ENCODE measurements at regions not wholly inside any gene's neighbourhood (a gene's known extent, or its start where the extent isn't known, plus 50 kb on each side); places are given as distances from the start of the nearest gene placed in this dataset.

GRCh38 chr10:62453274-62453673 lies 79.1 kb downstream of the ZNF365 start:
- DNase-seq, result no peak

GRCh38 chr10:62454687-62455397 lies 80.7 kb downstream of the ZNF365 start:
- no peak for DNase-seq

DNA sequence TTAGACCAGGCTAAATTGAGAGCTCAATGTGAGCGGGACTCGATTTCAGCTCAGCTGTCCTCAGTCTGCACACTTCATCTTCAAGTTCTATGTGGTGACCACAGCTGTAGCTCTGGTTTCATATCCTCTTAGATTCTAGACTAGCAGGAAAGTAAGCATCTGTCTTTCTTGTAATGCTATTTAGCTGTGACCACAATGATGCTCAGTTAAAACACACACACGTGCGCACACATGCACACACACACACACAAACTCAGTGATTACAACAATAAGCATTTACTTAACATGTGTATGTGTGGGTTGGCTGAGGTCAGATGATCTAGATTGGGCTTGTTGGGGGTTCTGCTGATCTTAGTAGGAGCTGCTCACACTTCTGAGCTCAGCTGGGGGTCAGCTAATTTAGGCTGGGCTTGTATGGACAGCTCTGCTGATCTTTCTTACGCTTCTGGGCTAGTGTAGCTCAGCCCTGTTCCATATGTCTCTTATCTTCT lies 82.5 kb downstream of the ZNF365 start:
- DNase-seq, result no peak

DNA sequence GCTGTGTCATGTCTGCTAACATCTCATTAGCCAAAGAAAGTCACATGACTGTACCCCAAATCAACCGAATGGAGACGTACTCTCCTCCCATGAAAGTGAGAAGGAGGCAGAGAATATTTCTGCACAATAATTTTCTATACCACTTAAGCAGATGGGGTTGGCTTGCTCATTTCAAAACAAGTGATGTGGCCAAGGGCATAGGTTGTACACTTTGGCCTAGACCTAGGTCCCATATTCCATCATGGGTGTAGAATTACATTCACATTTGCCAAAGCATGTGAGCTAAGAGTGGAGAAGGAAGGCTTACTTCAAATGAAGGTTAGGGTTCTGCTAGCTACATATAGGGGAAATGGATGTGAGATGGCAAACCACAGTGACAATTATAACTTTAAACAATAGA lies 83.0 kb downstream of the ZNF365 start:
- DNase-seq, result no peak

DNA sequence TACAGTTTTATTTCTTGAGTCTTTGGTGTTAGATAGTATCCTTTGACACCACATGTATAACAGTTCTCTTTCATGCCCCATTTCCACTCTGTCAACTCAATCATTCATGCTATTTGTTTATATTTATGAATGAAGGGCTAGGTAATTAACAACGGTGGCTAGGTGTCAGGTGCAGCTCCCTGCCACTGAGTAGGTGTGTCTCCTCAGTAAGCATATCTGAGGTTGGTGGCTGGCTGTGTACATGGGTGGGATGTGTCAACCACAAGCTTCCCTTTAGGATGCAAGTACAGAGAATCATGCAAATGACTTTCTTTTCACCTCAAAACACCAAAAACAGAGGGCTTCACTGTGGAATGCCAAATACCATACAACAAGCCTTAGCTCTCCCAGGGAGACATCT lies 83.4 kb downstream of the ZNF365 start:
- no peak for DNase-seq

DNA sequence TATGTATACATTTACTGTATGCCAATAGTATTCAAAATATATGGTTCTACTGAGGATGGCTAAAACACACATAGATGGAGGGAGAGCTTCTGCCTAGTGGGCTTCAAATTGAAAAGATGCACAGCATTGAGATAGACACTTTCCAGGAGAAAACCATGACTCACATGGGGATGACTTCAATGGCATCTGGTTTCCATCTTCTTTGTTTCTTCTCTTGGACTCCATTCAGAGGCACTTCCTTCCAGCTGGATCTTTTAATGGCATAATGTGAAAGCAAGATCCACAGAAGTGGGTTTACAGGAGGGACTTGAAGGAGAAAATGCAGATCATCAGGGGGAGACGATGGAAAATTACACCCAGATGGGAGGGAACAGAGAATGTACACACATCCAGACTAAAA lies 84.9 kb downstream of the ZNF365 start:
- DNase-seq, result no peak

- DNase-seq, result no peak
These were observed 85.3 kb downstream of the ZNF365 start for GRCh38 chr10:62459500-62459899.

DNA sequence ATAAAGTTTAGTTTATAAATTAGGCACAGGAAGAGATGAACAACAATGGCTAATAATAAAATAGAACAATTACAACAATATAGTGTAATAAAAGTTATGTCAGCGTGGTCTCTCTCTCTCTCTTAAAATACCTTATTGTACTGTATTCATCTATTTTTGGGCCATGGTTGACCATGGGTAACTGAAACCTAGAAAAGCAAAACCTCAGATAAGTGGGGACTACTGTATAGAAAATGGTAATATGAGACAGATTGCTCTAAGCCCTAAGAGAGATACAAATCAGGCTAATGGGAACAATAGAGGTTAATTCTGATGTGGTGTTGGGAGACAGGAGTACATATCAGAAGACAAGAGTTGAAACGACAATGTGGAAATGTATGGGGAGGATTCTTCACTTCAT lies 86.2 kb downstream of the ZNF365 start:
- DNase-seq, result no peak

DNA sequence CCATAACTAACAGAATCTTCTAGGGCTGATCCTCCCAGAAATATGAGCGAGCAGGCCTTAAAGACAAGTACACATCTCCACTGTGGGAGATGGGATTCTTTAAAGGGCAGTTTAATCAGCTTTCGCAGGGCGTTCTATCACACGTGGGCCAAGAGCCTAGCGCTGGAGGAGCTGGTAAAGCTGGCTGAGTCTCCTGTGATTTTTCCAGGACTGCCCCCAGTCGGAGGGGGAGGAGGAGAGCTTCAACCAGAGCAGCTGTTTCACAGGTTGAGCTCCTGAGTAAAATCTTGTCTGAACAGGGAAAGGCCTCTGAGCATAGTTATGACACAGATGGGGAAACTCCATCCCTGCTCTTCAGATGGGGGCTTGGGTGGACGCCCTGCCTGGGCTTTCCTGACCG lies 87.0 kb downstream of the ZNF365 start:
- no peak for DNase-seq

GRCh38 chr10:62462461-62462860 lies 88.3 kb downstream of the ZNF365 start:
- no peak for DNase-seq

- no peak for DNase-seq
These were observed 89.2 kb downstream of the ZNF365 start for GRCh38 chr10:62463364-62463763.

DNA sequence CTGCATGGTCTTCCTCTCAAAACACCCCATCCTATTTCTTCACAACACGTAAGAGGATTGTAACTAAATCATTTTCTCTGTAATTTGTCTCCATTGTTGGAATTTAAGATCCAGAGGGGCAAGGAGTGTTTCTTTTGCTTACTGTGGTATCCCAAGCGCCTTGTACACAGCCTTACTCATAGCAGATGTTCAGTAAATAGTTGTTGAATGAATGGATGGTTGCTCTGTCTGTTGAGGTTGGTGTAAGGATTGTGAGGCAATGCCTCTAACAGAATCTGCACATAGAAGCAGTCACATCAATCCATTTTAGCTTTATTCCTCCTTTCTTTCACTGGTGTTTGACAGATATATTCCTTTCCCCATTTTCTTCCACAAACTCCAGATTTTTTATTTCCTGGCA lies 90.1 kb downstream of the ZNF365 start:
- no peak for DNase-seq

- DNase-seq, result no peak
These were observed 92.4 kb downstream of the ZNF365 start for GRCh38 chr10:62466590-62466989.

GRCh38 chr10:62467527-62467926 lies 93.4 kb downstream of the ZNF365 start:
- no peak for DNase-seq

DNA sequence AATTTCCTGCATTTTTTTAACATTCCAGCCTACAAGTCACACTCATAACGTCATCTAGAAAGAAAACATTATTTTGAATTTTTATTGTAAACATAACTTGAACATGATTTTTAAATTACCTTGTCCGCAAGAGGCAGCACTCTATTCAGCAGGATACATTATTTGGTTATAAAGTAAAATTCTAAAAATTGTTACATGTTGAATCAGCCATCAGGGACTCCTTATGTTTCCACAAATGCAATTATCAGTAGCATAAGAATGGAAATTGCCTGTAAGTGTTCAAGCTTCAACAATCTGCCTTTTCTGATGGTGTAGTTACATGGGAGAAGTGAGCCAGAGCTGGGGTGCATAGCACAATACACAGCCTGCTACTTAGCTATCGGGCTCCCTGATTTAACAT lies 97.5 kb downstream of the ZNF365 start:
- no peak for DNase-seq

- no peak for DNase-seq
These were observed 99.1 kb downstream of the ZNF365 start for GRCh38 chr10:62473241-62473640.

- no peak for DNase-seq
These were observed 101.4 kb downstream of the ZNF365 start for GRCh38 chr10:62475551-62475950.

DNA sequence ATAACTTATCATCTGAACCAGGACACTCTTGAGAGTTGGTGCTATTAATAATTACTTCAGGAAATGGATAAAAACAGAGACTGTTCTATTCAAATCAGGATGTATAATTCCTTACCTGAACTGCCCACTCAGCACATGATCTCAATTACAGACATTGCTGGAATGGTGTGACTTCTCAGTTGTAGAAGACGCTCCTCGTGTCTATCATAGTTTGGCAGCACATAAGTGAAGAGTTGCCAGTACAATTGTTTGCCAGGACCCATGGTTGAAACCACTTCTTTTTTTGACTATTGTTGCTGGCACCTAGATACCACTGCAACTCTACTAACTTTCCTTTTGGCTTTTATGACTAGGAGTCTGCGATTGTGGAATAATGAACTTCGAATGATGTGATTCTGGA lies 105.4 kb downstream of the ZNF365 start:
- DNase-seq, result no peak

- DNase-seq, result no peak
These were observed 106.0 kb downstream of the ZNF365 start for GRCh38 chr10:62480196-62480595.

GRCh38 chr10:62482581-62482980 lies 108.4 kb downstream of the ZNF365 start:
- no peak for DNase-seq

- no peak for DNase-seq
These were observed 117.4 kb downstream of the ZNF365 start for GRCh38 chr10:62491597-62491996.

DNA sequence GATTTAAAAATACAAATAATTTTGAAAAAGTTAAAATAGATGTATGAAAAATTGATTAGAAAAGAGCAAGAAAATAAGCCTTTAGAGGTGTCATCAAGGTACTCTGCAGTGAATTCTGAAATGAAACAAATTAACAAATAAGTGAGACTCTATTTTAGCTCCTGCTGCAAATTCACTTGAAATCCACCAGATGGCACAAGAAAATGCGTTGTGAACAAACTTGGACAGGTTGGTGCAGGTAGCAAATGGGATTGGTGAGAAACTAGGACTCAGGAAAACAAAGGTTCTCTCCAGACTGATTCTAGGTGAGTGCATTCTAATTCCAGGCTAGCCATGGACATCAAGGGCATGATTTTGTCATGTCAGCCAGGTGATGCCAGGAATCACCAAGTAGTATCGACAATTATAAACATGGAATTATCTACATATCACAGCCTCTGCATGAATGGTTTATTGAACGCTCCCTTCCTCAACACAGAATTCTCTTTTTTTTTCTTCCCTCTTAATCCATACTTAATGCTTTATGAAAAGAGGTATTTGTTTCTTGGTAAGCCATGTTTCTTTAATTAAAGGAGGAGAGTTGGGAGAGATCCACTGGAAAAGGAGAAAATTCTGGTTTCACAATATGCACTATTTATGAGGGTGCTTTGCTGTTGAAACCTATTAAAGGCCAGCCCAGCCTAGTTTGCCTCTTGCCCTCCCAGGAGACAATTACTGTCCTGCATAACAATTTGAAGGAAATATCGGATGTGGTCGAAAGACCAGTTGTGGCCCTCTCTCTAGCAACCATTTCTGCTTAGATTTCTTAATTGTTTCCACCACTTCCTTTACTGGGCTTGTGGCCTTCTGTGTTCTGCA lies 118.1 kb downstream of the ZNF365 start:
- DNase-seq, result no peak

DNA sequence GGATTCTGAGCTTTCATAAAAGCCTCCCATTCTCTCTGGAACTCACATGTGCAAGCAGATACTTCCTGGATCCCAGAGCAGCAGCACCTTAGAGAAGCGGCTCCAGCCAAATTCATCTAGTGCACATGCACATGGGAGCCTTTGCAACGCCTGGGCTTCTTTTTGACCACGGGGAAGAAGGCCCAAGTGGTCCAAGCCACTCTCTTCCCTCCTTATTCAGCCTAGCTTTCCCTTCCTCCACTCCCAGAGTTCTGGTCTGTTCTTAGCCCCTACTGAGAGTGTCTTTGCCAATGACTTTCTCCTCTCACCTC lies 118.7 kb downstream of the ZNF365 start:
- no peak for DNase-seq

GRCh38 chr10:62496925-62497324 lies 122.8 kb downstream of the ZNF365 start:
- no peak for DNase-seq

DNA sequence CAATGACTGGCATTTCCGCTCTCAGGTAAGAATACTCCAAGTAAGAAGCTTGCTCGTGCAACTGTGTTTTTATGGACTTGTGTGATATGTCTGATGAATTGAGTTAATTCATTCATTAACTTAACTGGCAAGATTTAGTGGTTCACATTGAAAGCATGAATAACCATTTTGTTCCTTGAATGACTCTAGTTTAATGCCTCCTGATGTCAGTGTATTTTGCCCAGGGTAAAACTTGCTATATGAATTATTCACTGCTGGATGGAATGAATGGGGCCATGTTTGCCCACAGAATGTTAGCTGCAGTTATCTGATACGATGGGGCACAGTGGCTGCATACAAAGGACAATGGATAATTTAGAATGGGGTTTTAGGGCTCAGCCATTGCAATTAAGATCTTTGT lies 124.1 kb downstream of the ZNF365 start:
- DNase-seq, result no peak

Measured in stimulated activated CD8-positive, alpha-beta memory T cell treated with anti-CD3 and anti-CD28 coated beads, Interleukin-4, amount 100 ng/mL, for 48 hours (primary cell).